ENCODE measurements at regions not wholly inside any gene's neighbourhood (a gene's known extent, or its start where the extent isn't known, plus 50 kb on each side); places are given as distances from the start of the nearest gene placed in this dataset.

GRCh38 chr5:14056039-14056438 is 87.1 kb upstream of the TRIO start:
- H3K79me2 ChIP-seq (ENCODE audit: insufficient read depth, low read length): no peaks in the 10 kb centered on the region
- H3K9me3 ChIP-seq (ENCODE audit: control insufficient read depth, low read depth, low read length): no peaks in the 10 kb centered on the region
- H3K27me3 ChIP-seq (ENCODE audit: insufficient read depth, low read length): no peaks in the 10 kb centered on the region
- TF ChIP-seq, protein P1, sequence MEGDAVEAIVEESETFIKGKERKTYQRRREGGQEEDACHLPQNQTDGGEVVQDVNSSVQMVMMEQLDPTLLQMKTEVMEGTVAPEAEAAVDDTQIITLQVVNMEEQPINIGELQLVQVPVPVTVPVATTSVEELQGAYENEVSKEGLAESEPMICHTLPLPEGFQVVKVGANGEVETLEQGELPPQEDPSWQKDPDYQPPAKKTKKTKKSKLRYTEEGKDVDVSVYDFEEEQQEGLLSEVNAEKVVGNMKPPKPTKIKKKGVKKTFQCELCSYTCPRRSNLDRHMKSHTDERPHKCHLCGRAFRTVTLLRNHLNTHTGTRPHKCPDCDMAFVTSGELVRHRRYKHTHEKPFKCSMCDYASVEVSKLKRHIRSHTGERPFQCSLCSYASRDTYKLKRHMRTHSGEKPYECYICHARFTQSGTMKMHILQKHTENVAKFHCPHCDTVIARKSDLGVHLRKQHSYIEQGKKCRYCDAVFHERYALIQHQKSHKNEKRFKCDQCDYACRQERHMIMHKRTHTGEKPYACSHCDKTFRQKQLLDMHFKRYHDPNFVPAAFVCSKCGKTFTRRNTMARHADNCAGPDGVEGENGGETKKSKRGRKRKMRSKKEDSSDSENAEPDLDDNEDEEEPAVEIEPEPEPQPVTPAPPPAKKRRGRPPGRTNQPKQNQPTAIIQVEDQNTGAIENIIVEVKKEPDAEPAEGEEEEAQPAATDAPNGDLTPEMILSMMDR (conservative IDR thresholded peaks at IDR 0.05): no peak
- H2BK15ac ChIP-seq (ENCODE audit: low read depth, low read length): no peak overlapping the region
- H3K4me1 ChIP-seq (ENCODE audit: insufficient read depth, low read length): no peaks in the 10 kb centered on the region
- no peak overlapping the region for H3K56ac ChIP-seq (ENCODE audit: insufficient read length, low read depth, low read length)
- H4K5ac ChIP-seq (ENCODE audit: insufficient read length, low read depth, low read length): no peak overlapping the region
- Mint-ChIP-seq H3K4me1 (peaks cover 4 to 8% of the 10 kb centered on the region in 2 experiments; a peak in 1 of 4 replicates), H3K27me3 (ENCODE audit: low read depth) (peaks cover 2% of the 10 kb centered on the region; the same call in 1 of the 2 replicates), H3K4me3 (no peak overlapping the region), H3K9me3 (no peaks in the 10 kb centered on the region; a peak in 1 of 5 replicates), H3K36me3 (ENCODE audit: insufficient read depth in 1 of 3, low read depth in 3 of 3) (peaks cover 0 to 6% (median 0%) of the 10 kb centered on the region in 3 experiments; a peak in 1 of 7 replicates), H3K27ac (no peak overlapping the region)
- no peak overlapping the region for H2BK120ac ChIP-seq (ENCODE audit: low read depth, low read length, poor library complexity, severe bottlenecking)
- no peak for DNase-seq
- no peak overlapping the region for H4K8ac ChIP-seq (replicated peaks; ENCODE audit: insufficient read length, low read depth, low read length)
- no peak overlapping the region for H2BK20ac ChIP-seq (ENCODE audit: low read depth, low read length, poor library complexity, severe bottlenecking)
- H3K79me1 ChIP-seq (ENCODE audit: insufficient read depth, low read depth, low read length, poor library complexity, severe bottlenecking): no peaks in the 10 kb centered on the region
- no peak overlapping the region for H4K91ac ChIP-seq (ENCODE audit: insufficient read length, low read depth, low read length)
- H4K20me1 ChIP-seq (ENCODE audit: control insufficient read depth, insufficient read depth, insufficient read length): no peaks in the 10 kb centered on the region
- no peak overlapping the region for H3K14ac ChIP-seq (ENCODE audit: insufficient read depth, low read length)
- no peak overlapping the region for H3K9ac ChIP-seq (ENCODE audit: extremely low read depth, insufficient read length, low read length)
- H3K4me2 ChIP-seq (ENCODE audit: insufficient read depth, insufficient read length, low read length): no peak overlapping the region
- H3K4ac ChIP-seq (ENCODE audit: low read depth, low read length): no peak overlapping the region
- no peak overlapping the region for H3K18ac ChIP-seq (ENCODE audit: insufficient read length, low read depth, low read length)
- no peak overlapping the region for H2BK5ac ChIP-seq (ENCODE audit: insufficient read length, low read length)
- H3K23me2 ChIP-seq (ENCODE audit: insufficient read length, low read depth, low read length, poor library complexity, severe bottlenecking): no peaks in the 10 kb centered on the region
- no peak overlapping the region for H2AK5ac ChIP-seq (ENCODE audit: insufficient read length, low read length)
- WGBS (ENCODE audit: extremely low coverage, insufficient read length, low lambda C conversion rate): no CpG with 5 or more reads among the region's 4 CpGs
- H2AFZ ChIP-seq (ENCODE audit: low read length): no peak overlapping the region
- H3K27ac ChIP-seq (ENCODE audit: insufficient read length, low read depth, low read length): no peak overlapping the region
- H3K23ac ChIP-seq (ENCODE audit: insufficient read length, low read depth, low read length): no peak overlapping the region
- no peak overlapping the region for H3T11ph ChIP-seq (ENCODE audit: low read length)
- no peak overlapping the region for H2BK12ac ChIP-seq (ENCODE audit: insufficient read length, low read depth, low read length)

Measured in H9 (cell line).